NCI-H446 treated with DMSO at 0.1 percent for 48 hours (cell line): ENCODE measurements at regions not wholly inside any gene's neighbourhood (a gene's known extent, or its start where the extent isn't known, plus 50 kb on each side); places are given as distances from the start of the nearest gene placed in this dataset.

Experiments used
- DNase-seq: peaks from one replicate; lab custom pipeline; 2025; lab: John Stamatoyannopoulos, UW

GRCh38 chr5:148708854-148709253 lies 54.5 kb upstream of the HTR4 start:
- DNase-seq = no peak

- DNase-seq = no peak
Measured at GRCh38 chr5:148711961-148712360, 57.6 kb upstream of the HTR4 start.

- DNase-seq = no peak
Measured at GRCh38 chr5:148713735-148714508, 59.6 kb upstream of the HTR4 start.

- DNase-seq = no peak
Measured at GRCh38 chr5:148716716-148717115, 62.4 kb upstream of the HTR4 start.

DNA sequence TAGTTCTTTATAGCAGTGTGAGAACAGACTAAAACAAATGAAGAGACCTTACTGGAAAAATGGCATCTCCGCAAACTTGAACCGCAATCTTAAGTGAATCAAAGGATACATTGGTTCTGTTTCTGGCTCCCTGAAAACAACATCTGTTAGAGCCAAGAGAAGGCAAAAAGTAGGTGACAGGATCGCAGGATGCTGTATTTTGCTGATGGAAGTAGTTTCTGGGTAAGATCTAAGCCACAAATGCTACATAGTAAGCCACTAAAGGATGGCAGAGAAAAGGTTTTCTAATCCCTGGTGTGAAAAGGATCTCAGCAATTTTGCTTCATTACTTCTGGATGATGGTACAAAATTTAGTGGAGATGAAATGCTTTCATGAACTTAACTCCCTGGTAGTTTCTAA lies 63.3 kb upstream of the HTR4 start:
- no peak for DNase-seq

DNA sequence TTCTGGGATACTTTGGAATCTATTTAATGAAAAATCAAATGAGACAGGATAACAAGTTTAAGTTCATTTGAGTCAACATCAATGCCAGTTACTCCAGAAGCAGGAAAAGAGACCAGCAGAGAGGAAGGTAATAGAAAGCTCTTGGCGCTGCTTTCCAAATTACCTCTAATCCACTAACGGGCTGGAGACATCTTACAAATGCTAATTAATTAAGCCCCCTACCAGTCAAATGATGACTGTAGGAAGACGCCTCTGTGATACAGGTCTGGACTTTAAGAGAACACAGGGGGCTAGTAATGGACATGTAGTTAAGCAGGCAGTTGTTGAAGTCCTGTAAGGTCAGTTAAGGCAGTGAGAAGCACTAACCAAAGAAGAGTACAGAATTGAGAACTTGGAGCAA lies 65.3 kb upstream of the HTR4 start:
- no peak for DNase-seq

- DNase-seq = no peak
Measured at GRCh38 chr5:148720257-148720656, 65.9 kb upstream of the HTR4 start.

- DNase-seq = no peak
Measured at GRCh38 chr5:148723143-148723542, 68.8 kb upstream of the HTR4 start.

GRCh38 chr5:148725675-148726074 lies 71.3 kb upstream of the HTR4 start:
- DNase-seq = no peak

- DNase-seq = no peak
Measured at GRCh38 chr5:148729182-148729581, 74.9 kb upstream of the HTR4 start.

DNA sequence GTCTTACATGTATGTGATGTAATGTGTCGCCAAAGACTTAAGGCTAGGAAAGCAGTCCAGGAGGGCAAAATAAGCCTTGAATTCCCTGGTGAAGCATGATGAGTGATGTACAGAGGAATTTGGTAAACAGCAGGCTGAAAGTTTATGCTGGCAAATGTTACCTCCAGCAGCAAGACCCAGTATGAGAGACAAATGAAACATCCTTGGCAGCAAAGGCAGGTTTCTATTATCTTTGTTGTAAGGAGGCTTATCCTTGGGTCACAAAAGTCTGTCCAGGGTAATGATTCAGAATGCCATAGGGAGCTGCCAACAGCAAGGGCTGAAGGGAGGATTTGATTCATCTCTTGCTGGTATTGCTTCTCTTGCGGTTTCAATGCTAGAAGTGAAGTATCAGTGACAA lies 75.9 kb upstream of the HTR4 start:
- DNase-seq = no peak

DNA sequence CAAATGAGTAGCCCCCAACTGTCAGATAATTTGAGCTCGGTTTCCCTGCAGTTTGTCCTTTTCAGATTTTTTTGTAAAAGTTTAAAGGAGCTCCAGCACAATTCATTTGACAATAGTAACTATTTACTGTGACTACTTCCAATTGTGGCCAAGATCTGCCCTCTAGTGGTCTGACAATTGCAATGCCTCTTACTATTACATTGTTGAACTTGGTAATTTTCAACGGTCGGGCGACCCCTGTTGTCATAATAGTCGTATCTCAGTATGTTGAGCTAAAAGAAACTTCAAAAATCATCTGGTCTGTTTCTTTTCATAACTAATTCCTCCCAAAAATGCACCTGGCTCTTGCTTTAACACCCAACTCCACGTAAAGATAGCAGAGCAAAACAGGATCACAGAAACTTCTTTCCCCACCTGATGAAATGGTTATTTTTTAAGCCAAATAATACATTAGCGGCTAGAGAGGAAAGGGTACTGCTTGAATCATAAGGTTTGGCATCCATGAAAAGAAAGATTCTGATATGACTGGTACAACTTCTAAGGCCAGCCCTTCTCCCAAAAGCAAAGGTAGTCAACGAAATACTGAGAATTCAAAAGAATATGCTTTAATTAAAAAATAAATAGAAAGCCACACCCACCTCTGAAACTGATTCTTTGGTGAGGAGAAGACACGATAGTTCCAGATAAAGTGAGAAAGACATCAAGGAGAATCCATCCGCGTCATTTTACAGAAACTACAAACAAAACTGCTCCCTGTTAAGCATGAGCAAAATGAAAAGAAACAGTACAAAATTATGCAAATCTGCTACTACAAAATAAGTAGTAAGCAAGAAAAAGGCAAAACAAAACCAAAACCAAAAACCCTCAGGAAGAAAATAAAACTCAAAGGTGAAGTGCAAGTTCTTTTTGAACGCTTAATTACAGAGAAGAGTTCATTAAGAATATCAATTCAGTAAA lies 76.9 kb upstream of the HTR4 start:
- peak; percentile 64 for DNase-seq

DNA sequence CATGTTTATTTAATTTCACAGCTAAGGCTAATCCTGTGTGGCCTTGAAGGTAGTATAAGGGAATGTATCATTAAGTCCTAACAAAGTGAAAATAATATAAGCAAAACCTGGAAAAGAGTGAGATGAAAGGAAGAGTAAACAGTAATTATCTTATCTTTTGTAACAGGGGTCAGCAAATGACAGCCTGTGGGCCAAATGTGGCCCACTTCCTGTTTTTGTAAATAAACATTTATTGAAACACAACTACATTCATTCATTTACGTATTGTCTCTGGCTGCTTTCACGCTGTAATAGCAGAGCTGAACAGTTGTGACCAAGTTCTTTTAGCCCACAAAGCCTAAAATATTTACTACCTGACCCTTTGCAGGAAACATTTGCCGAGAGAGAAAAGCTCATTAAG lies 78.4 kb upstream of the HTR4 start:
- no peak for DNase-seq

- DNase-seq = peak; percentile 56
Measured at GRCh38 chr5:148733601-148734438, 79.5 kb upstream of the HTR4 start.

GRCh38 chr5:148734518-148734917 lies 80.2 kb upstream of the HTR4 start:
- DNase-seq = no peak

- no peak for DNase-seq
Measured at GRCh38 chr5:148735301-148735835, 81.0 kb upstream of the HTR4 start.

DNA sequence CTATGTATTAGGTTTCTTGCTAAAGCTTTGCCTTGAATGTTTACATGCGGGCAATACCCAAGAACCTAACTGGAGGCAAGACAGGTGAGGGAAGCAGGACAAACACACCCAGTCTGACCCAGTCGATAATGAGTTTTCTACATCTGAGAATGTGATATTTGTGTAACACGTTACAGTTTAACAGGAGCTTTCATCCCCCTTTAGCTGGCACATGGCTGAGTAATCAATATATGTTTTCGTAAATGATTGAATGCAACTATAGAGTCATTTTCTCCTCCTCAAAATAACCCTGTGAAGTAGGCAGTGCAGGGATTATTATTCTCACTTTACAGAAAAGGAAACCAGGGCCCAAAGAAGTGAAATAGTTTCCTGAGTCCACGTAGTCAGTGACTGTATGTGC lies 84.7 kb upstream of the HTR4 start:
- no peak for DNase-seq

- peak; percentile 4 for DNase-seq
Measured at GRCh38 chr5:148739524-148739923, 85.2 kb upstream of the HTR4 start.

- no peak for DNase-seq
Measured at GRCh38 chr5:148740079-148740858, 85.9 kb upstream of the HTR4 start.

- DNase-seq = peak; percentile 22
Measured at GRCh38 chr5:148740966-148741742, 85.3 kb upstream of the ADRB2 start.
